ENCODE measurements at regions not wholly inside any gene's neighbourhood (a gene's known extent, or its start where the extent isn't known, plus 50 kb on each side); places are given as distances from the start of the nearest gene placed in this dataset.

DNA sequence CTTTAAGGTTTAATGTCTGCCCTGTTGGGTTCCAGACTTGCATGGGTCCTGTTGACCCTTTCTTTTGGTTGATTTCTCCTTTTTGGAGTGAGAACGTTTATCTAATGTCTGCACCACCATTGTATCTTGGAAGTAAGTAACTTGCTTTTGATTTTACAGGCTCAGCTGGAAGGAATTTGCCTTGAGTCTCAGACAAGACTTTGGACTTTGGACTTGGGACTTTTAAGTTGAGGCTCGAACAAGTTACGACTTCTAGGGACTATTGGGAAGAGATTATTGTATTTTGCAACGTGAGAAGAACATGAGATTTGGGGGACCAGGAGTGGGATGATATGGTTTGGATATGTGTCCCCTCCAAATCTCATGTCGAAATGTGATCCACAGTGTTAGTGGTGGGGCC is 267.7 kb downstream of the GLI2 start:
- no peaks in the 10 kb centered on the region for H3K4me1 ChIP-seq
- 89 to 95% (median 92%) methylated on average over 5 of the region's 5 CpGs for WGBS, 3 donors
- TF ChIP-seq, protein P1, sequence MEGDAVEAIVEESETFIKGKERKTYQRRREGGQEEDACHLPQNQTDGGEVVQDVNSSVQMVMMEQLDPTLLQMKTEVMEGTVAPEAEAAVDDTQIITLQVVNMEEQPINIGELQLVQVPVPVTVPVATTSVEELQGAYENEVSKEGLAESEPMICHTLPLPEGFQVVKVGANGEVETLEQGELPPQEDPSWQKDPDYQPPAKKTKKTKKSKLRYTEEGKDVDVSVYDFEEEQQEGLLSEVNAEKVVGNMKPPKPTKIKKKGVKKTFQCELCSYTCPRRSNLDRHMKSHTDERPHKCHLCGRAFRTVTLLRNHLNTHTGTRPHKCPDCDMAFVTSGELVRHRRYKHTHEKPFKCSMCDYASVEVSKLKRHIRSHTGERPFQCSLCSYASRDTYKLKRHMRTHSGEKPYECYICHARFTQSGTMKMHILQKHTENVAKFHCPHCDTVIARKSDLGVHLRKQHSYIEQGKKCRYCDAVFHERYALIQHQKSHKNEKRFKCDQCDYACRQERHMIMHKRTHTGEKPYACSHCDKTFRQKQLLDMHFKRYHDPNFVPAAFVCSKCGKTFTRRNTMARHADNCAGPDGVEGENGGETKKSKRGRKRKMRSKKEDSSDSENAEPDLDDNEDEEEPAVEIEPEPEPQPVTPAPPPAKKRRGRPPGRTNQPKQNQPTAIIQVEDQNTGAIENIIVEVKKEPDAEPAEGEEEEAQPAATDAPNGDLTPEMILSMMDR (IDR thresholded peaks at IDR 0.05) = no peak
- no peak for ATAC-seq
- intact Hi-C loops (cut with DNase I) = no loop called here
- H3K9me3 ChIP-seq = no peaks in the 10 kb centered on the region
- DNase-seq = no peak
- H3K27me3 ChIP-seq (ENCODE audit: insufficient read depth in 3 of 3, low read length in 2 of 3) = no peaks in the 10 kb centered on the region
- no peaks in the 10 kb centered on the region for H3K36me3 ChIP-seq (ENCODE audit: insufficient read depth in 1 of 2, low read depth in 1 of 2)
- no peak overlapping the region for H3K27ac ChIP-seq
- no peak overlapping the region for H3K4me3 ChIP-seq

DNA sequence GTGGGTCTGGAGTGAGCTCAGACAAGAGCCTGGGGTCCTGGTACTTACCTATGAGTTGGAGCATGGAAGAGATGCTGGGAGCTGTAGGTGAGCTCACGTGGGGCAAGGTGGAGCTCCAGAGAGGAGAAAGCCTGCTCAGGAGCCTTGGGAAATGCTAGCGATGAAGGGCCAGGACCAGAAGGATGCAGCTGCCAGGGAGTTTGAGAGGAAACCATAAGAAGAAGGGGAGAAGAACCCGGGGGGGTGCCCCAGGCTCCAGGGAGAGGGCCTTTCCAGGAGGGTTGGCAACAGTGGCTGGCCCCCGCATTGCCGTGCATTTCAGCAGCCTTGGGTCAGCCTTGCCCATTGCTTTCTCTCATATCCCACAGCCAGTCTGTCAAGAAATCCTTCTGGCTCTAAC is 268.7 kb downstream of the GLI2 start:
- DNase-seq = no peak
- H3K27ac ChIP-seq = no peak overlapping the region
- no peaks in the 10 kb centered on the region for H3K4me1 ChIP-seq
- no peak overlapping the region for H3K4me3 ChIP-seq
- H3K9me3 ChIP-seq = no peaks in the 10 kb centered on the region
- TF ChIP-seq, protein P1 (IDR thresholded peaks at IDR 0.05) = no peak
- H3K27me3 ChIP-seq (ENCODE audit: insufficient read depth in 3 of 3, low read length in 2 of 3) = no peaks in the 10 kb centered on the region
- no peaks in the 10 kb centered on the region for H3K36me3 ChIP-seq (ENCODE audit: insufficient read depth in 1 of 2, low read depth in 1 of 2)
- ATAC-seq = no peak
- intact Hi-C loops (cut with DNase I) = no loop called here
- 63 to 81% (median 70%) methylated on average over 5 of the region's 5 CpGs for WGBS, 3 donors

DNA sequence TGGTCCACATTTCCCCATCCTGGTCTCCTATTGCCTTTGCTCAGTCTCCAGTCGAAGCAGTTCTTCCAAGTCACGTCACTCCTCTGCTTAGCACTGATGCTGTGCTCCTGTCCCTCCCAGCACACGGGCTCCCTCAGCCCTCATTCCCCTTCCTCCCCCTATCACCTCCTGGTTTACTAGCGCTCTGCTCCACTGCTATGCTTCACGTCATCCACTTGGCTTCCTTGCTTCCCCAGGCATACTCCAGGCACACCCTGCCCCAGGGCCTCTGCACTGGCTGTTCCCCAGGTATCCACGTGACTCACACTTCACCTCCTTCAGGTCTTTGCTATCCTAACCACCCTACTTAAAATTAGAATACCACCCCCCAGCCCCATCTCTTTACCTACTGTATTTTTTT is 269.3 kb downstream of the GLI2 start:
- DNase-seq (no peak), ATAC-seq (no peak)
- no peaks in the 10 kb centered on the region for H3K27me3 ChIP-seq (ENCODE audit: insufficient read depth in 3 of 3, low read length in 2 of 3)
- intact Hi-C loops (cut with DNase I) = no loop called here
- WGBS, 3 donors = 68 to 80% (median 75%) methylated on average over 6 of the region's 6 CpGs
- H3K27ac ChIP-seq = no peak overlapping the region
- TF ChIP-seq, protein P1 (IDR thresholded peaks at IDR 0.05) = no peak
- H3K9me3 ChIP-seq = no peaks in the 10 kb centered on the region
- no peaks in the 10 kb centered on the region for H3K36me3 ChIP-seq (ENCODE audit: insufficient read depth in 1 of 2, low read depth in 1 of 2)
- no peaks in the 10 kb centered on the region for H3K4me1 ChIP-seq
- H3K4me3 ChIP-seq = no peak overlapping the region

DNA sequence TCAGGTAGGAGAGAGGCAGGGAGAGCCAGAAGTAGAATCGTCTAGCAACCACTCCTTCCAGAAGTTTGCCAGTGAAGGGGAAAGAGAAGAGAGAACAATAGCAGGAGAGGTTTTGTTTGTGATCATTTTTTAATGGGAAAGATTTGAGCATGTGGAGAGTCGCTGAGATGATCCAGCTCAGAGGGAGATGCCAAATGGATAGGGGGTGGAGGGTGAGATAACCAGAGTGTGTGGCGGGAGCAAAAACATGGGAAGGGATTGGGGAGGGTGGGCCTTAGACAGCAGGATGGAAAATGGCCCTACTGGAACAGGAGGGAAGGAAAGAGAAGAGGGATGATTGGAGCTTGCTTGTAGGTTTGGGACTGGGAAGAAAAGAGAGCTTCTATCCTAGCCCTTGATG is 269.8 kb downstream of the GLI2 start:
- no peaks in the 10 kb centered on the region for H3K36me3 ChIP-seq (ENCODE audit: insufficient read depth in 1 of 2, low read depth in 1 of 2)
- ATAC-seq (no peak), DNase-seq (no peak)
- intact Hi-C loops (cut with DNase I) = no loop called here
- no peaks in the 10 kb centered on the region for H3K27me3 ChIP-seq (ENCODE audit: insufficient read depth in 3 of 3, low read length in 2 of 3)
- H3K27ac ChIP-seq = no peak overlapping the region
- WGBS, 3 donors = 40 to 55% (median 47%) methylated on average over 3 of the region's 3 CpGs
- TF ChIP-seq, protein P1 (IDR thresholded peaks at IDR 0.05) = no peak
- no peak overlapping the region for H3K4me3 ChIP-seq
- no peaks in the 10 kb centered on the region for H3K4me1 ChIP-seq
- peaks cover 2% of the 10 kb centered on the region for H3K9me3 ChIP-seq

DNA sequence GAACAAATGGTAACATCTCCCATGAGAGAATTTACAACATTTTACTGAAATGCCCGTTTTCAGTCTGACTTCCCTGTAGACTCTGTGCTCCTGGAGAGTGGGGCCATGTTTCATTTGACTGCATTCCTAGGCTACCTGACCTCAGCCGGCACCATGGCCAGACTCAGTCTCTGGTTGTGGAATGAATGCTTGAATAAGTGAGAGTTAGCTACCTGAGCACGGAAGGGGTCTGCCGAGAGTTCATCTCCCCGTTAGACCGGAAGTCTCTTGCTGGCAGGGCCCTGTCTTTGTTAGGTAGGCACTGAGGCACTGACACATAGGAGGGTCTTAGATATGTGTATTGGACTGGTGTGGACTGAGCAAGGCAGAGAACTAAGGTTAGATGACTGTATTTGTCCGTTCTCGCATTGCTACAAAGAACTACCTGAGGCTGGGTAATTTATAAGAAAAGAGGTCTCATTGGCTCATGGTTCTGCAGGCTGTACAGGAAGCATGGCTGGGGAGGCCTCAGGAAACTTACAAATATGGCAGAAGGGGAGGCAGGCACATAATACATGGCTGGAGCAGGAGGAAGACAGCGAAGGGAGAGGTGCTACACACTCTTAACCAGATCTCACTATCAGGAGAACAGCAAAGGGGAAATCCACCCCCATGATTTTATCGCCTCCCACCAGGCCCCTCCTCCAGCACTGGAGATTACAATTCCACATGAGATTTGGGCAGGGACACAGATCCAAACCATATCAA is 271.2 kb downstream of the GLI2 start:
- no peak overlapping the region for H3K4me3 ChIP-seq
- no peaks in the 10 kb centered on the region for H3K27me3 ChIP-seq (ENCODE audit: insufficient read depth in 3 of 3, low read length in 2 of 3)
- DNase-seq (no peak), ATAC-seq (no peak)
- H3K36me3 ChIP-seq (ENCODE audit: insufficient read depth in 1 of 2, low read depth in 1 of 2) = no peaks in the 10 kb centered on the region
- 87 to 91% (median 89%) methylated on average over 10 of the region's 10 CpGs for WGBS, 3 donors
- H3K4me1 ChIP-seq = no peaks in the 10 kb centered on the region
- TF ChIP-seq, protein P1 (IDR thresholded peaks at IDR 0.05) = no peak
- H3K9me3 ChIP-seq = peaks cover 6% of the 10 kb centered on the region
- no peak overlapping the region for H3K27ac ChIP-seq
- intact Hi-C loops (cut with DNase I) = no loop called here

Measured in psoas muscle (tissue), 7 donors.